Left lung (tissue), 4 donors: ENCODE measurements at regions not wholly inside any gene's neighbourhood (a gene's known extent, or its start where the extent isn't known, plus 50 kb on each side); places are given as distances from the start of the nearest gene placed in this dataset.

Source experiments
- ATAC-seq: fragments of 200-7000 bp; cut with Tn5 transposase; one replicate; pipeline ENCODE4 v1.9.1; 2020; ENCODE audit warnings: moderate library complexity
- DNase-seq, 4 donors: peaks; one replicate each; pipeline ENCODE4 v3.0.0-alpha.2; 2013 to 2020
- H3K27ac ChIP-seq, 2 donors: fragments of 200-600 bp; sonication (generic) in 1 of 2; one replicate each; pipeline versions ENCODE4 v1.5.0 to v1.8.0; 2020 to 2021
- H3K27me3 ChIP-seq, 2 donors: fragments of 200-600 bp; sonication (generic) in 1 of 2; one replicate each; pipeline versions ENCODE4 v1.5.0 to v1.8.0; 2020 to 2021
- H3K36me3 ChIP-seq, 2 donors: fragments of 200-600 bp; sonication (generic) in 1 of 2; one replicate each; pipeline versions ENCODE4 v1.5.0 to v1.8.0; 2020 to 2021
- H3K4me1 ChIP-seq, 2 donors: fragments of 200-600 bp; one replicate each; pipeline ENCODE4 v1.8.0; 2021
- H3K4me3 ChIP-seq, 2 donors: fragments of 200-600 bp; sonication (generic) in 1 of 2; one replicate each; pipeline versions ENCODE4 v1.5.0 to v1.8.0; 2020 to 2021; ENCODE audit warnings: mild to moderate bottlenecking in 1 of 2
- H3K9me3 ChIP-seq, 2 donors: fragments of 200-600 bp; sonication (generic) in 1 of 2; one replicate each; pipeline versions ENCODE4 v1.5.0 to v1.8.0; 2020 to 2021
- intact Hi-C, 2 donors: fragments of 100-400 bp; cut with DNase I; formaldehyde crosslinking; loops; one replicate each; pipeline versions ENCODE4 v1.11.2 to v1.14.2; 2022
- TF ChIP-seq, protein P1 (sequence below), 2 donors: fragments of 200-600 bp; sonication (generic) in 1 of 2; IDR thresholded peaks; one replicate each; pipeline versions ENCODE4 v1.5.0 to v1.8.0; 2021; ENCODE audit warnings: antibody characterized with exemption in 2 of 2
- donor health status: DM: no; HTN: yes; CAD: no.
- donor health status: DM: no; HTN: no; CAD: no.

DNA sequence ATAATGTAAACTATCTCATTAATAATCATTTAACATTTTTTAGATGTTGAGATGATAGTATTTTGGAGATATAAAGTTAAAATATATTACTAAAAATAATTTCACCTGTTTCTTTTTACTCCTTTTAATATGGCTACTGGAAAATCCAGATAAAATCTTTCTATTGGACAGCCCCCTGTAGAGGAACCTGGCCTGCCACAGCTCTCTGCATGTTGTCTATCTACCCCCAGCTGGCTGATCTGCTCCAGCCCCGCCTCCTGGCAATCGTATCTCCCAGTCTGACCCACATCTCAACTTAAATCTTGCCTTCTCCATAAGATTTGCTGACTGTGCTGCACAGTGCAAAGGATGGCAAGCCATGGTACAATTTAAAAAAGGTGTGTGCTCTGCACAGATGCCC, 182.8 kb downstream of the SIPA1L2 start:
- H3K36me3 ChIP-seq, result peaks cover 0 to 27% of the 10 kb centered on the region in 2 donors
- no peak for ATAC-seq
- TF ChIP-seq, protein P1, sequence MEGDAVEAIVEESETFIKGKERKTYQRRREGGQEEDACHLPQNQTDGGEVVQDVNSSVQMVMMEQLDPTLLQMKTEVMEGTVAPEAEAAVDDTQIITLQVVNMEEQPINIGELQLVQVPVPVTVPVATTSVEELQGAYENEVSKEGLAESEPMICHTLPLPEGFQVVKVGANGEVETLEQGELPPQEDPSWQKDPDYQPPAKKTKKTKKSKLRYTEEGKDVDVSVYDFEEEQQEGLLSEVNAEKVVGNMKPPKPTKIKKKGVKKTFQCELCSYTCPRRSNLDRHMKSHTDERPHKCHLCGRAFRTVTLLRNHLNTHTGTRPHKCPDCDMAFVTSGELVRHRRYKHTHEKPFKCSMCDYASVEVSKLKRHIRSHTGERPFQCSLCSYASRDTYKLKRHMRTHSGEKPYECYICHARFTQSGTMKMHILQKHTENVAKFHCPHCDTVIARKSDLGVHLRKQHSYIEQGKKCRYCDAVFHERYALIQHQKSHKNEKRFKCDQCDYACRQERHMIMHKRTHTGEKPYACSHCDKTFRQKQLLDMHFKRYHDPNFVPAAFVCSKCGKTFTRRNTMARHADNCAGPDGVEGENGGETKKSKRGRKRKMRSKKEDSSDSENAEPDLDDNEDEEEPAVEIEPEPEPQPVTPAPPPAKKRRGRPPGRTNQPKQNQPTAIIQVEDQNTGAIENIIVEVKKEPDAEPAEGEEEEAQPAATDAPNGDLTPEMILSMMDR (IDR thresholded peaks at IDR 0.05), result no peak

DNA sequence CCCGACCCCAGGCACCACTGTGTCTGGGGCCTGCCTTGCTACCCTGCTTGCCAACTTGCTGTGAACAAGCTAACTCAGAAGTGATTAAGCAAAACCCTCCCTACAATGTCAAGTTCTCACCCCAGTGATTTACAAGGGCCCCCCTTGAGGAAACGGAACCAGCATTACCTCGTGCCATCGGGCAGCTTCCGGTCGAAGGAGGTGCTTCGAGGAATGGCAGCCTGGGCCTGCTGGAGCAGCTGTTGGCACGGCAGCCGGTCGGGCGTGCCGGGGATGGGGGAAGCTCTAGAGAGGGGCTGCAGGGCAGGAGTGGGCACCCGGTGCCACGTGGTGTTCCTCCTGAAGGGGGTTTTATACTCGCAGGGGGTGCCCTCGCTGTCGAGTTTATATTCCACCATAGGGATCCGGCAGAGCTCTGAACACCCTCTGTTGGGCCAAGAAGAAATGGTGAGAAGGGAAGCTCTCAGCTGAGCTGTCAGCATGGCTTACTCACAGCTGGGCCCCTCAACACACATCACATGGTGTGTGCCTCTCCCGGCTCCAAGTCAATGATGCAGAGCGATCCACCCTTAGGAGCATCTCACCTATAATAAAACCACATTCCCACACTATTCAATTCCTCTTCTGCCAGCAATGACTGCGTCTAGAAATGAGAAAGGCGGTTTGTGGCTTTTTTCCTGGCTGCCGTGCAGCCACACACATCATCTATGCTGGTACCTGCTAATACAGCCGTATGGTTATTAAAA, 184.4 kb downstream of the SIPA1L2 start:
- H3K9me3 ChIP-seq, result no peaks in the 10 kb centered on the region
- ATAC-seq (no peak), DNase-seq (no peak)
- H3K4me1 ChIP-seq, result no peaks in the 10 kb centered on the region
- H3K4me3 ChIP-seq, result no peak overlapping the region
- H3K27me3 ChIP-seq, result no peaks in the 10 kb centered on the region
- H3K27ac ChIP-seq, result no peak overlapping the region
- TF ChIP-seq, protein P1 (IDR thresholded peaks at IDR 0.05), result no peak
- H3K36me3 ChIP-seq, result peaks cover 0 to 43% of the 10 kb centered on the region in 2 donors
- intact Hi-C loops, result no loop called here

More for the DNA sequence above, 182.8 kb downstream of the SIPA1L2 start:
- intact Hi-C loops, result no loop called here
- no peak overlapping the region for H3K27ac ChIP-seq
- H3K4me1 ChIP-seq, result peaks cover 0 to 4% of the 10 kb centered on the region in 2 donors
- H3K4me3 ChIP-seq, result no peak overlapping the region
- no peak for DNase-seq
- no peaks in the 10 kb centered on the region for H3K9me3 ChIP-seq
- H3K27me3 ChIP-seq, result no peaks in the 10 kb centered on the region

DNA sequence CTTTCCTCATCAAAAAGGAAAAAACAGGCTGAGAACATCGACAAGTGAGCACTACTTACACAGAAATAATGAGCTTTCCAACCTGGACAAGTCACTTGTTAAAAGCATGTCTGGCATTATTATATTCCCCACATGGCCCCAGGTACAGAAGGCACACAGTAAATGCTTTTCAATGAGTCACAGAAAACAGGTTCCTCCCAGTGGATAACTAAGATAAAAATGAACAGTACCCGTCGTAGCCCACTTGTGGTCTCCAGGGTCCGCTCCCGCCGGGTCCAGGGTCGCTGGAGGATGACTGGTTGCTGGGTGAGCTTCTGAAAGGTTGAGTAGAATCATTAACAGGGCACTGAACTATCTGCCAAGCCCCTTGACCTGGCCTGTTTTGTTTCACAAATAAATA, 186.6 kb downstream of the SIPA1L2 start:
- intact Hi-C loops, result no loop called here
- TF ChIP-seq, protein P1 (IDR thresholded peaks at IDR 0.05), result no peak
- H3K36me3 ChIP-seq, result peaks cover 0 to 65% of the 10 kb centered on the region in 2 donors
- no peaks in the 10 kb centered on the region for H3K27me3 ChIP-seq
- no peaks in the 10 kb centered on the region for H3K9me3 ChIP-seq
- H3K4me1 ChIP-seq, result no peaks in the 10 kb centered on the region
- no peak for ATAC-seq
- H3K27ac ChIP-seq, result no peak overlapping the region
- H3K4me3 ChIP-seq, result no peak overlapping the region
- DNase-seq, result no peak

DNA sequence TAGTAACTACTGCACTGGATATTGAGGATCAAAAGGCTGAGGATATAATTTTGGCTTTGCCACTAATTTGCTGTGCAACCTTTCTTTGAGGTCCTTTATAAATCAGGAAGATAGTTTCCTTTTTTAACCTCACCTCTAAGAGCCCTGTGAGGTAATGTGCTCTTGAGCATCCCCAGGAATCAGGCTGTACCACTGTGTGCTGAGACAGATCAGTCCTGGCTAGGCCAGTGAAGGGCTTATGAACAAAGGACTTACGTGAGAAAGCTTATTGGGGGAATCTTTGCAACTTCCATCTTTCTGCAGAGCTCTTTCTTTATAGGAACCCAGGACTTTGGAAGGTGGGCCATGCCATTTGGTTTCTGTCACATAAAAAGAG, 188.9 kb downstream of the SIPA1L2 start:
- DNase-seq (no peak), ATAC-seq (no peak)
- peaks cover 0 to 2% of the 10 kb centered on the region in 2 donors for H3K4me1 ChIP-seq
- TF ChIP-seq, protein P1 (IDR thresholded peaks at IDR 0.05), result no peak
- no peaks in the 10 kb centered on the region for H3K27me3 ChIP-seq
- H3K4me3 ChIP-seq, result no peak overlapping the region
- H3K9me3 ChIP-seq, result no peaks in the 10 kb centered on the region
- peaks cover 0 to 84% of the 10 kb centered on the region in 2 donors for H3K36me3 ChIP-seq
- H3K27ac ChIP-seq, result no peak overlapping the region
- intact Hi-C loops, result no loop called here

DNA sequence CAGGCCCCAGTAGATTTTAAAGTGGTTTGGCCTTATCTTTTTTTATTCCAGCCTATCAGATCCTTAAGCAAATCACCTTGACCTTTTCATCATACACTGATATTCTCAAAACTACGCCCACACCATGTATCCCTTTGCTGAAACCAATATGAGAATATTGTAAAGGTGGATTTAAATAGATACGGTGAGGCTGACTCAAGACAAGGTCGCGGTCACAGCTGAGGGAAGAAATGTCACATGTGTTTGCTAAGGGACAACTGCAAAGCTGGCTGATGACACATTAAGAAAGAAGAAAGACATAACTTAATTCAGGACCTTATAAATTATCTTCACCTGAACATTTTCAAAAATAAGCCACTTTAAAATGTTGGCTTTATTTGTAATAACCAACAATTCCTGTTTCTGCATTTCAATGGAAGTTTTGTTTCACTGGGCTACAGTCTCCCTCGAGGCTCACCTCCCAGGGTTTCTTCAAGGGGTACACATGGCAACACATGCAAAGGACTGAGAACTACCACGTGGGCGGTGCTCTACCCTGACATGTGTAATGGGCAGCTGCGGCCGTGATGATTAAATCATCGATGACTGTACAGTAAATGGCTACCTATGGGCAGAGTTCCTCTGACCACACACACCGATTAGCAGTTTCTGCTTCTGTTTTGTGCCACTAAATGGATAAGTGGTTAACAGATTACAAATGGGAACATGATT, 189.5 kb downstream of the SIPA1L2 start:
- Histone ChIP-seq H3K9me3 (no peaks in the 10 kb centered on the region), H3K4me3 (no peak overlapping the region), H3K27me3 (no peaks in the 10 kb centered on the region), H3K4me1 (peaks cover 4 to 8% of the 10 kb centered on the region in 2 donors), H3K27ac (no peak overlapping the region), H3K36me3 (peaks cover 0 to 81% of the 10 kb centered on the region in 2 donors)
- TF ChIP-seq, protein P1 (IDR thresholded peaks at IDR 0.05), result no peak
- DNase-seq (no peak), ATAC-seq (no peak)
- intact Hi-C loops, result no loop called here
